Choroid plexus epithelial cell (primary cell): ENCODE measurements at regions not wholly inside any gene's neighbourhood (a gene's known extent, or its start where the extent isn't known, plus 50 kb on each side); places are given as distances from the start of the nearest gene placed in this dataset.

Source experiments
- DNase-seq: peaks from one replicate; pipeline ENCODE4 v3.0.0-alpha.2; 2010; ENCODE audit warnings: low read depth
- H3K4me3 ChIP-seq: 2 replicates; pipeline ENCODE4 v1.5.1; 2011; ENCODE audit warnings: low read depth, mild to moderate bottlenecking, control low read depth, low read length, moderate library complexity
- CTCF ChIP-seq: conservative IDR thresholded peaks from 2 replicates; pipeline ENCODE4 v1.5.1; 2011; ENCODE audit warnings: low read depth, mild to moderate bottlenecking, control low read depth, inconsistent platforms, low read length, moderate library complexity

GRCh38 chr6:168718821-168719475, 278.0 kb downstream of the SMOC2 start:
- H3K4me3 ChIP-seq = no peak overlapping the region
- no peak for DNase-seq
- no peak for TF ChIP-seq CTCF
